ENCODE measurements at regions not wholly inside any gene's neighbourhood (a gene's known extent, or its start where the extent isn't known, plus 50 kb on each side); places are given as distances from the start of the nearest gene placed in this dataset.

DNA sequence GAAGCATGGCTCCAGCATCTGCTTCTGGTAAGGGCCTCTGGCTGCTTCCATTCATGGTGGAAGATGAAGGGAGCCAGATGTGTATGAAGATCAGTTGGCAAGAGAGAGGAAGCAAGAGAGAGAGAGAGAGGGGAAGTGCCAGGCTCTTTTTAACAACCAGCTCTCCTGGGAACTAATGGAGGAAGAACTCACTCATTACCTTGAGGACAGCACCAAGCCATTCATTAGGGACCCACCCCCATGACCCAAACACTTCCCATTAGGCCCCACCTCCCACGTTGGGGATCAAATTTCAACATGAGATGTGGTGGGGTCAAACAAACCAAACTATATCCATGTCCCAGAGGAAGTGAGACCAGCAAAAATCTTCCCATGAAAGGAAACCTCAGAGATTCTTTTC, 124.8 kb upstream of the SIX2 start:
- no peak for DNase-seq

- no peak for DNase-seq
Observed at GRCh38 chr2:45132551-45132950, 123.3 kb upstream of the SIX2 start.

- DNase-seq, result peak; percentile 12
Observed at GRCh38 chr2:45131587-45131986, 122.3 kb upstream of the SIX2 start.

DNA sequence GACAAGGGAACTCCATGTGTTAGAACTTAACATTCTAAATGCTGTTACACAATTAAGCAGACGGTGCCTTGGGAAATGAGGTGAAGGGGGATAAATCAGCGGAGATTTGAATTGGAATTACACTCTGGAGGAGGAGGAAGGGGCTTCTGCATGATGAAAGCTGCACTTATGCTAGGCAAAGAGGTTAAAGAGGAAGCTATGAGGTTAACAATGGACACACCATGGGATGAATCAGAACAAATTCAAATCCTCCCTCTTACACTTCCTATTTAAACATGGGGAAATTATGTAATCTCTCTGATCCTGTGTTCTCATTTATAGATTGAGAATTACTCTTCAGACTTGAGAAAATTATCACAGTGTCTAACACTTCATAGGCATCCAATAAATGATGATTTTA, 121.5 kb upstream of the SIX2 start:
- peak; percentile 3 for DNase-seq

DNA sequence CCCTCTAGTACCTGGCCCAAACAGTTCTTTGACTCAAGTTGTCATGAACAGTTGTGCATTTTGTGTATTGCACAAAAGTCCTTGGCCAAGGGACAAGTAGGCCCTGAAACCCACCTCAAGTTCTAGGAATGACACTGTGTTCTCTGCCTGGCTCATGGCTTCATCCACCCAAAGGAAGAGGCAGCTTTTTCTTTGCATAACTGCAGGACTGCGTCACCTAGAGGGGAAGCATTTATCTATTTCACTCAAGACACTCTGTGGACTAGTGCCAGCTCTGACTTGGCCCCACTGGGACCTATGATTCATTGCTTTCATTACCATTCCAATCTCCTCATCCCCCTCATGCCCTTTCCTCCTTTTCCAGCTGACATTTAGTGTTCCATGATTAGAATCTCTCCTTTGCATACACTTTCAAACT, 119.3 kb upstream of the SIX2 start:
- no peak for DNase-seq

DNA sequence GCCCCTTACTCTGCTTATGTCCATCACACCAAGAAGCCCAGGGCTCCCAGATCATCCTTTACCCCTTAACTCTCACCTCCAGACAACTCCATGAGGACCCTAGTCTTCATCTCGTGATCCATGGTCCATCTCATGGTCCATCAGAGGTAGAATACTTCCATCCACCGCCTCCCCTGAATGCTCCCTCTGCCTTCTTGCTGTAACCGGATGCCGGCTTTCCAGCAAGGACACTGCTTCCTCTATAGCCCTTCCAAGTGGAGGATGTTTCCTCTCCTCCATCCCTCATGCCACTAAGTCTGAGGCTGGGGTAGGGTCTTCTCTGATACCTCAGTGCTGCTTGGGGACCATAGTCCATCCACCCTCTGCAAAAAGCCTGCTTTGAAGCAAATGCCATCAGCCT, 118.6 kb upstream of the SIX2 start:
- DNase-seq, result no peak

DNA sequence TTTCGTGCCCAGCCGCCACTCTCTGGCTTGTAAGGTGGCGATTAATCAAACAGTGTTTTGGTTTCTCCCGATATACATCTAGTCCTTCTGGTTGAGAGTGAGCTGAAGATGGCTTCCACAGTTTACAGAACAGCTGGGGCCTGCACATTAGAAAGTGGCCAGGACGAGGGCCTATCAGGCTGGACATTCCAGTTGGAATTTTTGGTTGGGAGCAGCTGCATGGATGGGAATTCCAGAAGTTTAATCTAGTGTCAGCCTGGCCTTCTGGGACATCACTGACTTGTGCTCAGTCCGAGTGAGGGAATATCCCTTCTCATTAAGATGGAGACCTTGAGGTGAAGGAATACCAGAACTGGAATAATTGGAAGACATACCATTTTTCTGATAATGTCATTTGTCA, 118.1 kb upstream of the SIX2 start:
- DNase-seq, result no peak

DNA sequence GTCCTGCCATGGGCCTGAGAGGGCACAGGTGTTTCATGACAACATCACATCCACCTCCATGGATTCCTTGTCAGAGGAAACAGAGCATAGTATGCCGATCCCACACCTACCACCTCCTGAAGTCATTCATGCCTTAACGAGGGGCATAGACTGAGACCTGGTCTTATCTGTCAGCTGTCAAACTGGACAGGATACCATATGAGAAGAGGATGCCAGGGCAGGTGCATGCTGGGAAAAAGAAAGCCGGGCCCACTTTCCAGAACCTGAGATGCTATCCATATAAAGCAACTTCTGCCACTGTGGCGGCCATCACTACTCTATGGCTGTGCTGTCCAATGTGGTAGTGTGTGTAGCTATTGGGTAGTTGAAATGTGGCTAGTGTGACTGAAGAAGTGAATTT, 116.0 kb upstream of the SIX2 start:
- DNase-seq, result no peak

- no peak for DNase-seq
Observed at GRCh38 chr2:45124456-45124855, 115.2 kb upstream of the SIX2 start.

- DNase-seq, result no peak
Observed at GRCh38 chr2:45123521-45124191, 114.4 kb upstream of the SIX2 start.

DNA sequence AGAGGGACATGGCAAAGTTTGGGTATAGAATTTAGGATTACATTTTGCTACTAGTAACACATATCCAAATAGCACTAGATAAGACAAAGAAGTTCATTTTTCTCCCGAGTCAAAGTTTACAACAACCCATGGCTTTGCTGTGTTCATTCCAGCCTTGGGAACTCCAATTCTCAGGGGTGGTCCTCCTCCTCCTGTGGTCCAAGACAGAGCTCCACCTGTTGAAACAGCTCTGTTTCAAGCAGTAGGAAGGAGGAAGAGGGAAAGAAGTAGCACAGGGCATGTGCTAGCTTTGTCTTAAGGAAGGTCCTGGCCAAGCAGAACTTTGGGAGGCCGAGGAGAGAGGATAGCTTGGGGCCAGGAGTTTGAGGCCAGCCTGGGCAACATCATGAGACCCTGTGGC, 113.8 kb upstream of the SIX2 start:
- DNase-seq, result no peak

DNA sequence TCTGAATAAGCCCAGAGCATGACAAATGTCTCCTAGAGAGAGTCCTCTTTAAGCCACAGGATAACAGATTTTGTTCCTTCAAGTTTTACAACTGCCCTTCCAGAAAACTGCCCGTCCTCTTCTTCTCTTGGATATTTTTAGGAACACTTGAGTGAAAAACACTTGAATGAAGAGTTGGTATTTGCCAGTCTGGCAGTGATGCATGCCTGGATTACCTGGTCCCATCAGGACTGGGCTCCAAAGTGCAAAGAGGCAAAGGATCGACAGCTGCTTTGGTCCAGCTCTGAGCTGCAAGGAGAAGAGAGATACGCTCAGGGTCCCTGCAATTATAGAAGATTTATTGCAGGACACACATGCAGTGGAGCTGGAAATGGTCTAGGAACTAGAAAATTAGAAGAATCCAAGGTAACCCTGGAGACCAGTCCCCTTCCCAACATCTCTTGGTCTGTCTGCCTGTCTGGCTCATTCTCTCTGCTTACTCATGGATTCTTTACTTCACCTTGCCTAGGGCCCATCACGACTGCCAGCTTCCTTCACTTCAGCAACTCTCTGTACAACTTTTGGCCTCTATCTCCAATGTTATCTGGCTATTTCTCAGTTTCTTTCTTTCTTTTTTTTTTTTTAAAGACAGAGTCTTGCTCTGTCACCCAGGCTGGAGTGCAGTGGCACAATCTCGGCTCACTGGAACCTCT, 112.1 kb upstream of the SIX2 start:
- no peak for DNase-seq

DNA sequence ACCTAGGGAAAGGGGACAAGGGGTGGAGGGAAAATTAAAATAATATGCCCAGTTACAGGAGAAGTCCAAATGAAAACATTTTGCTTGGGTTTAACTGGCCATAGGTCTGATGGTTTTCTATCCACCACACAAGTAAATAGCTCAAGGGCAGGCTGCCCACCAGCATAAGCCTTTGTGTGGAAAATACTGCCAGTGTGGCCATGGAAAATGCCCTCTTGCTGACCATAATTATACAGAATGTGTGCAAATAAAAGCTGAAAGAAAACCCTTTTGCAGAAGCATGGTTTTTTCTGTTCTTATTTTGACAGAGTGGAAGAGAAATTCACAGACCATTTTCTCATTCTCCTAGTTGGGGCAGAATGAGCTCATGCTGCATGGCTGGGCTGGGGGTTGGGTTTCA, 111.3 kb upstream of the SIX2 start:
- no peak for DNase-seq

- DNase-seq, result no peak
Observed at GRCh38 chr2:45119855-45120254, 110.6 kb upstream of the SIX2 start.

GRCh38 chr2:45119038-45119437, 109.8 kb upstream of the SIX2 start:
- no peak for DNase-seq

GRCh38 chr2:45117383-45117782, 108.1 kb upstream of the SIX2 start:
- DNase-seq, result no peak

DNA sequence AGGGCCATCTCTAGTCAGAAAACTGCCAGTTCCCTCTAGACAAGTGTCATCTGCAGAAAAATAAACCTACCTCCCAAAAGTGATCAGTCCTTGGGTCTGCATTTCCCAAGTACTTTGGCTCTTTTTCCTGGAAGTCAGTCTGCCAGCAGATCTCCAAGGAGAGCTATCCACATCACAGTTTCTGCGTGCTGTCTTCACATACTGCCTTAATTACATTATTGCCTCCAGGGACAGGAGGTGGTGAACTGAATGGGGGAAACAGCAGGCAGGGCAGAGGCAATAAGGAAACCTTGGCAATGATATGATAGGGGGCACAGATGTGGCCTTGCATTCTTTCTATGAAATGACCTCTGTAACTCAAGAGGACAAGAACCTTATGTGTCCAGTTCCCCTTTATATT, 105.9 kb upstream of the SIX2 start:
- no peak for DNase-seq

DNA sequence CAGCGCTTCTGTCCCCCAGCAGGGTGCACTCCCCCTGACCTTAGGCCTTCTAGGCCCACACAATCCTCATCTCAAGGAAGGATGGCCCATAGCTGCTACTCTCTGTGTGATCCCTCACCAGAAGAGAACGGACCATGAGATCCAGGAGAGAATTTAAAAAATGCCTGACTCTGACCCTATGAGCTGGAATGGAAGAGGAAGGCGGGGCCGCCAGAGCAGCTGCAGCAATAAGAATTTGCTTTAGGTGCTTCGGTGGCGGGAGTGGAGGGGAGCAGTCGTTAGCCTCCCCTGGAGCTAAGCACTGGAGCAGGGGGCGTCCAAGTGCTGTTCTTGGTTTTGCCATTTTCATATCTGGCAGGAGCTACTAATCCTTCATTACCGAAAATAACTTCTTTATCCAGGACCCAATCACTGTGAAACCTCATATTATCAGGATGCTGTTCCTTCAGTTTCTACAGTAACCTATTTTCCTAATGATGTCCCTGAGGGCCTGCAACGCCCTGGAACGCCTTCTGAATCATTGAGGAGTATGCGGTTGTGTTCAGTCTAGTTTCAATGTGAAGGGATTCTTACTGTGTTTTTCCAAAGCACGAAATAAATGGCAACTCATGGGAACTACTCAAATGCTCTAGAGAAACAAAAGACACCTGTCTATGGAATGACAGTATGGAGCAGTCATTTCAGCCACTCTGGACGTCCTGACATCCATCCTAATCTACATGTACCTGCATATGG, 105.1 kb upstream of the SIX2 start:
- no peak for DNase-seq

DNA sequence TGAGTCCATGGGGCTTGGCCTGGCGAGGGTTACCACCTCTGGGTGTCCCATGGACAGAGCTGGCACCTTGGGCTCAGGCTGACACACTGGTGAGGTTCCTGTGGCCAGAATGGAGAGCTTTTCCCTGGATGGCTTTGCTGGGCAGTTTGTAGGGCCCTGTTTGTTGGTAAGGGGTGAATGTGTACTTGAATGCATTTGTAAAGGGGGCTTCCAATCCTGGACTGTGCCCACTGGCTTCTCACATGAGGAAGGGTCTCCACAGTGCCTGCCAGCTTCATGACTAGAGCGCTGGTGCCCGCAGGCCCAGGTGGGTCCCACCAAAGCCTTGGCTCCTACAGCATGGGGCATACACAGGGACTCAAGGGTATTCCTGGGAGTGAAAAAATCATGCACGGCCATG, 103.5 kb upstream of the SIX2 start:
- DNase-seq, result no peak

- no peak for DNase-seq
Observed at GRCh38 chr2:45105050-45105582, 95.9 kb upstream of the SIX2 start.

DNA sequence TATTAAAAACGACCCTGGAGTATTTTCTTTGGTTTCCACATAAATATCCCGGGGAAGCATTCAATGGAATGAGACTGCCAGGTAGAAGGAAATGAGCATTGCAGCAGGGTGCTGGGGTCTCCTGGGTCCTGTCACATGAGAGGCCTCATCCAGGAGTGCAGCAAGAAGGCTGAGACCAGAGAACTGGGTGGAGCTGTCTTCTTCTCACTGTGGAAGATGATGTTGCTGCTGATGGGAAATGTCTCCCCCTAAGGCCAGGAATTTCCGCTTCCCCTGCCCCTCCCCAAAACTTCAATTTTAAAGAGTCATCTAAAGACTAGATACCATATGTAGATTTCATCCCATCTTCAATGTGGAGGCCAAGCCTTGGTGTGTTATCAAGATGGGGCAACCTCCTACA, 95.2 kb upstream of the SIX2 start:
- no peak for DNase-seq

- no peak for DNase-seq
Observed at GRCh38 chr2:45103351-45104345, 94.4 kb upstream of the SIX2 start.
